Activated T-cell treated with anti-CD3 and anti-CD28 coated beads, Interleukin-2, amount 50 U/mL, for 24 hours (primary cell): ENCODE measurements at regions not wholly inside any gene's neighbourhood (a gene's known extent, or its start where the extent isn't known, plus 50 kb on each side); places are given as distances from the start of the nearest gene placed in this dataset.
"Not testable (repeated sequence)": the region's sequence is repeated elsewhere in the genome, so short reads cannot be mapped to it uniquely, and the experiment has no call there.

Experiments used
- DNase-seq: peaks from one replicate; pipeline ENCODE4 v3.0.0-alpha.2; 2020
- H3K27ac Mint-ChIP-seq: 2 replicates; pipeline ENCODE4 v1.8.0; 2020; ENCODE audit warnings: mild to moderate bottlenecking, mixed read lengths
- H3K27me3 Mint-ChIP-seq: 2 replicates; pipeline ENCODE4 v1.8.0; 2020; ENCODE audit warnings: mixed read lengths
- H3K36me3 Mint-ChIP-seq: 2 replicates; pipeline ENCODE4 v1.8.0; 2020; ENCODE audit warnings: low read depth, mixed read lengths
- H3K4me1 Mint-ChIP-seq: 2 replicates; pipeline ENCODE4 v1.8.0; 2020; ENCODE audit warnings: low read depth, mixed read lengths
- H3K4me3 Mint-ChIP-seq: 2 replicates; pipeline ENCODE4 v1.8.0; 2020; ENCODE audit warnings: mild to moderate bottlenecking, moderate library complexity, mixed read lengths
- H3K9me3 Mint-ChIP-seq: 2 replicates; pipeline ENCODE4 v1.8.0; 2020; ENCODE audit warnings: mixed read lengths

DNA sequence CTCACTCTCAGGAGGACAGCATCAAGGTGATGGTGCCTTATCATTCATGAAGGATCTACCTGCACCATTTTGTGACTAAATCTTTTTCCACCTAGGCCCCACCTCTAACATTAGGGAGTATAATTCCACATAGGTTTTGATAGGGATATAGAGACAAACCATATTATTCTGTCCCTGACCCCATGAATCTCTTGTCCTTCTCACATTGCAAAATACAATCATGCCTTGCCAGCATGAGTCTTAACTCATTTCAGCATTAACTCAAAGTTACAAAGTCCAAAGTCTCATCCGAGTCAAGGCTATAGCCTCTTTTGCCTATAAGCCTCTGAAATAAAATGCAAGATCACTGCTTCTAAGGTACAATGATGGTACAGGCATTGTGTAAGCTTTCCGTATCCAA is 111.5 kb upstream of the CTSV start:
- not testable (repeated sequence) for H3K4me3 Mint-ChIP-seq, H3K27me3 Mint-ChIP-seq

DNA sequence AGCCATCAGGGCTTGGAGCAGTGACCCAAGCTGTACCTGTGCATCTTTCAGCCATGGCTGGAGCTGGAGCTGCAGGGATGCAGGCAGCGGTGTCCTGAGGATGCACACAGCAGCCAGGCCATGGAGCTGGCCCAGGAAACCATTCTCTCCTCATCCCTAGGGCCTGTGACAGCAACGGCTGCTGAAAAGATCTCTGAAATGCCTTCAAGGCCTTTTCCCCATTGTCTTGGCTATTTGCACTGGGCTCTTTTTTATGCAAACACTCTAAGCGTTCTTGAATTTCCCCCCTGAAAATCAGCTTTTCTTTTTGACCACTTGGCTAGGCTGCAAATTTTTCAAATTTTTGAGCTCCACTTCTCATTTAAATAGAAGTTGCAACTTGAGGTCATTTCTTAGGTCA is 109.5 kb upstream of the CTSV start:
- not testable (repeated sequence) for DNase-seq, H3K4me1 Mint-ChIP-seq, H3K9me3 Mint-ChIP-seq, H3K4me3 Mint-ChIP-seq, H3K27ac Mint-ChIP-seq, H3K36me3 Mint-ChIP-seq, H3K27me3 Mint-ChIP-seq

More for the DNA sequence above, 111.5 kb upstream of the CTSV start:
- H3K9me3 Mint-ChIP-seq, H3K4me1 Mint-ChIP-seq, H3K27ac Mint-ChIP-seq, DNase-seq, H3K36me3 Mint-ChIP-seq: not testable (repeated sequence)

DNA sequence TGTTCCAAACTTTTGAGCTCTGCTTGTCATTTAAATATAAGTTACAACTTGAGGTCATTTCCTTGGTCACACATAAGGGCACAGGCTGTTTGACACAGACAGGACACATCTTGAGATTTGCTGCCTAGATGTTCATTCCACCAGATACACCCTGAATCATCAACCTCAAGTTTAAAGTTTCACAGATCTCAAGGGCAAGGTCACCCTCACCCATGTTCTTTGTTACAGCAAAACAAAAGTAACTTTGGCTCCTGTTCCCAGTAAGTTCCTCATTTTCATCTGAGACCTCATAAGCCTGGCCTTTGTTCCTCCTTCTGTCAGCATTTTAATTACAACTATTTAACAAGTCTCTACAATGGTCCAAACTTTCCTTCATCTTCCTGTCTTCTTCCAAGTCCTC is 106.7 kb upstream of the CTSV start:
- H3K4me1 Mint-ChIP-seq, H3K36me3 Mint-ChIP-seq, H3K27ac Mint-ChIP-seq, DNase-seq, H3K4me3 Mint-ChIP-seq, H3K9me3 Mint-ChIP-seq, H3K27me3 Mint-ChIP-seq: not testable (repeated sequence)

DNA sequence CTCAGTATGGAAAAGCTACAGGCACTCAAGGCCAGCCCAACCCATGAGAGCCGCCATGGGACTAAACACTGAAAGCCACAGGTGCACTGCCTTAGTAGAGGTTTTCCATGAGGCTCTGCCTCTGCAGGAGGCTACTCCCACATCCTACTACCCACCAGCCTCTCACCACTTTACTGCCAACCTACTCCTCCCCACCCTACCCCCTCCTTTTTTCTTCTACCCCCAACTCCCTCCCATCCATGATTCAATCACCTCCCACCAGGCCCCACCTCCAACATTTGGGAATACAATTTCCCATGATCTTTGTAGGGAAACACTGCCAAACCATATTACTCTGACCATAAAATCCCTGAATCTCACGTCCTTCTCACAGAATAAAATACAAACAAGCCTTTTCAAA is 101.6 kb upstream of the CTSV start:
- no peaks in the 10 kb centered on the region for H3K9me3 Mint-ChIP-seq
- H3K27me3 Mint-ChIP-seq, result no peaks in the 10 kb centered on the region
- H3K4me3 Mint-ChIP-seq, result no peak overlapping the region
- no peaks in the 10 kb centered on the region for H3K36me3 Mint-ChIP-seq
- H3K4me1 Mint-ChIP-seq, result no peaks in the 10 kb centered on the region
- H3K27ac Mint-ChIP-seq, result no peak overlapping the region
- no peak for DNase-seq

DNA sequence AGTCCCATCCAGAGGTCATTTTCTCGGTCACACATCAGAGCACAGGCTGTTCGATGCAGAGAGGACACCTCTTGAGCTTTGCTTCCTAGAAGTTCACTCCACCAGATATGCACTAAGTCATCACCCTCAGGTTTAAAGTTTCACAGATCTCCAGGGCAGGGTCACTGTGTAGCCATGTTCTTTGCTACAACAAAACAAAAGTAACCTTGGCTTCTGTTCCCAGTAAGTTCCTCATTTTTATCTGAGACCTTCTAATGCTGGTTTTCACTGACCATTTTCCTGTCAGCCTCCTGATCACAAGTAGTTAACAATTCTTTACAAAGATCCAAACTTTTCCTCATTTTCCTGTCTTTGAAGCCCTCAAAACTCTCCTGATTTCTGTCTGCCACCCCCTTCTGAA is 97.5 kb upstream of the CTSV start:
- no peak overlapping the region for H3K4me3 Mint-ChIP-seq

GRCh38 chr9:97133966-97134365 is 95.0 kb upstream of the CTSV start:
- H3K36me3 Mint-ChIP-seq, H3K4me3 Mint-ChIP-seq, H3K27ac Mint-ChIP-seq, H3K4me1 Mint-ChIP-seq, H3K27me3 Mint-ChIP-seq, DNase-seq, H3K9me3 Mint-ChIP-seq: not testable (repeated sequence)

More for the DNA sequence above, 97.5 kb upstream of the CTSV start:
- no peak for DNase-seq
- H3K9me3 Mint-ChIP-seq, result no peaks in the 10 kb centered on the region
- no peak overlapping the region for H3K27ac Mint-ChIP-seq
- no peaks in the 10 kb centered on the region for H3K4me1 Mint-ChIP-seq
- H3K36me3 Mint-ChIP-seq, result no peaks in the 10 kb centered on the region
- H3K27me3 Mint-ChIP-seq, result no peaks in the 10 kb centered on the region

DNA sequence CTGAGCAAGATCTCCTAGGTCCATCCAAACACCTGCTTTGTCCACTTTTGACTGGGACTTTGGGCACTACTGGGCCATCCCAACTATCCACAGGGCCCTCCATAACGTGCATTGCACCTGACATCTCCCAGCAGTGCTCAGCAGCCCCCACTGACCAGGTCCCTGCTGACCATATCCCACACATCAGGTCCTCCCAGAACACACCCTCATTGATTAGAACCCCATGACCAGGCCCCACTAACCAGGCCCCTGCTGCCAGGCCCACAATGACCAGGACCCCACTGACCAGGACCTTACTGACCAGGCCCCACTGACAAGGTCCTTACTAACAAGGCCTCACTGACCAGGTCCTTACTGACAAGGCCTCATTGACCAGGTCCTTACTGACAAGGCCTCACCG is 93.9 kb upstream of the CTSV start:
- H3K27me3 Mint-ChIP-seq, result no peaks in the 10 kb centered on the region
- DNase-seq, result no peak
- H3K36me3 Mint-ChIP-seq, result no peaks in the 10 kb centered on the region
- H3K4me1 Mint-ChIP-seq, result no peaks in the 10 kb centered on the region
- no peak overlapping the region for H3K4me3 Mint-ChIP-seq
- no peak overlapping the region for H3K27ac Mint-ChIP-seq
- no peaks in the 10 kb centered on the region for H3K9me3 Mint-ChIP-seq

GRCh38 chr9:97130864-97131263 is 91.9 kb upstream of the CTSV start:
- H3K4me1 Mint-ChIP-seq, H3K27ac Mint-ChIP-seq, H3K9me3 Mint-ChIP-seq: not testable (repeated sequence)

DNA sequence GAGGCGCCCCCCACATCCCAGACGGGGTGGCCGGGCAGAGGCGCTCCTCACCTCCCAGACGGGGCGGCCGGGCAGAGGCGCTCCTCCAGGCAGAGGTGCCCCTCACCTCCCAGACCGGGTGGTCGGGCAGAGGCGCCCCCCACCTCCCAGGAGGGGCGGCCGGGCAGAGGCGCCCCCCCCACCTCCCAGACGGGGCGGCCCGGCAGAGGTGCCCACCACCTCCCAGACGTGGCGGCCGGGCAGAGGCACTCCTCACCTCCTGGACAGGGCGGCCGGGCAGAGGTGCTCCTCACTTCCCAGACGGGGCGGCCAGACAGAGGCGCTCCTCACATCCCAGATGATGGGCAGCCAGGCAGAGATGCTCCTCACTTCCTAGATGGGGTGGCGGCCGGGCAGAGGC is 91.4 kb upstream of the CTSV start:
- H3K4me3 Mint-ChIP-seq, H3K27me3 Mint-ChIP-seq, H3K9me3 Mint-ChIP-seq, H3K4me1 Mint-ChIP-seq, H3K27ac Mint-ChIP-seq, DNase-seq, H3K36me3 Mint-ChIP-seq: not testable (repeated sequence)

More at GRCh38 chr9:97130864-97131263, 91.9 kb upstream of the CTSV start:
- not testable (repeated sequence) for H3K27me3 Mint-ChIP-seq, DNase-seq, H3K36me3 Mint-ChIP-seq, H3K4me3 Mint-ChIP-seq

- Mint-ChIP-seq H3K27ac (no peak overlapping the region), H3K36me3 (no peaks in the 10 kb centered on the region), H3K4me3 (no peak overlapping the region), H3K4me1 (no peaks in the 10 kb centered on the region), H3K27me3 (no peaks in the 10 kb centered on the region), H3K9me3 (no peaks in the 10 kb centered on the region)
- DNase-seq, result no peak
These were observed 90.0 kb upstream of the CTSV start for GRCh38 chr9:97128919-97129318.

- no peak overlapping the region for H3K4me3 Mint-ChIP-seq
- H3K4me1 Mint-ChIP-seq, result no peaks in the 10 kb centered on the region
- H3K36me3 Mint-ChIP-seq, result peaks cover 7% of the 10 kb centered on the region
- H3K27me3 Mint-ChIP-seq, result no peaks in the 10 kb centered on the region
- no peak overlapping the region for H3K27ac Mint-ChIP-seq
- no peak for DNase-seq
- H3K9me3 Mint-ChIP-seq, result peaks cover 6% of the 10 kb centered on the region
These were observed 85.3 kb upstream of the CTSV start for GRCh38 chr9:97124256-97124655.

DNA sequence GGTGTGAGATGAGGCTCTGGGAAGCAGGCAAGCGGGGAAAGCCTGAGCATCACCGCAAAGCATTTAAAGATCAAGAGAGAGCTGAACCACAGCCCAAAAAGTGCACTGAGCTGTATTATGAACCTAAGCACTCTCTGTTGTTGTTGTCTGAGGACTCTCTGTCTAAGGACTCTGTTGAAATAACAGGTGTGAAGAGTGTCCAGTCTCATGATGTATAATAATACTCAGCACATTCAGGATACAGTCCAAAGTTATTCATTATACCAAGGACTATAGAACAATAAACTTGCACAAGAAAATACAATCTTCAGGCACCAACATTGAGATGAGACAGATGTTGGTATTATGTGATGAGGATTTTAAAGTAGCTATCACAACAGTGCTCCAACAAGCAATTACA is 71.8 kb upstream of the CTSV start:
- no peak for DNase-seq
- Mint-ChIP-seq H3K9me3 (no peaks in the 10 kb centered on the region), H3K4me1 (peaks cover 3% of the 10 kb centered on the region), H3K27ac (no peak overlapping the region), H3K4me3 (no peak overlapping the region), H3K36me3 (no peaks in the 10 kb centered on the region), H3K27me3 (peaks cover 8% of the 10 kb centered on the region)

GRCh38 chr9:97109194-97109811 is 70.4 kb upstream of the CTSV start:
- H3K36me3 Mint-ChIP-seq, result no peaks in the 10 kb centered on the region
- DNase-seq, result no peak
- peaks cover 3% of the 10 kb centered on the region for H3K4me1 Mint-ChIP-seq
- no peak overlapping the region for H3K27ac Mint-ChIP-seq
- H3K4me3 Mint-ChIP-seq, result no peak overlapping the region
- no peaks in the 10 kb centered on the region for H3K9me3 Mint-ChIP-seq
- peaks cover 8% of the 10 kb centered on the region for H3K27me3 Mint-ChIP-seq

DNA sequence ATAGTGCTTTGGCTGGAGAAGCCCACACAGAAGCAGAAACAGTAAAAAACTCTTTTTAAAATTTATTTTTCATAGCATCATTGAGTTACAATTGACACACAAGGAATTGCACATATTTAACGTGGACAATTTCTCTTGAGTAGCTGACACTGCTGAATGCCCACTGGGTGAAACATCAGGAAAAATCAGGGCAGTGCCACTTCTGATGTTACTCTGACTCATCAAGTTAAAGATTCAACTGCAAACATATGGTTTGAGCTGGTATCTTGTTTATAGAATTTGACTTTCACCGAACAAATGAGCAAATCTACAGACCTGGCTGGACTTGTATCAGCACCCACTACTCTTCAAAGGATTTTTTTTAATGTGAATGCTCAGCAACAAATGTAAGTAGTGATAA is 66.3 kb upstream of the CTSV start:
- H3K27me3 Mint-ChIP-seq, H3K9me3 Mint-ChIP-seq, H3K27ac Mint-ChIP-seq, H3K36me3 Mint-ChIP-seq, H3K4me1 Mint-ChIP-seq, DNase-seq, H3K4me3 Mint-ChIP-seq: not testable (repeated sequence)

DNA sequence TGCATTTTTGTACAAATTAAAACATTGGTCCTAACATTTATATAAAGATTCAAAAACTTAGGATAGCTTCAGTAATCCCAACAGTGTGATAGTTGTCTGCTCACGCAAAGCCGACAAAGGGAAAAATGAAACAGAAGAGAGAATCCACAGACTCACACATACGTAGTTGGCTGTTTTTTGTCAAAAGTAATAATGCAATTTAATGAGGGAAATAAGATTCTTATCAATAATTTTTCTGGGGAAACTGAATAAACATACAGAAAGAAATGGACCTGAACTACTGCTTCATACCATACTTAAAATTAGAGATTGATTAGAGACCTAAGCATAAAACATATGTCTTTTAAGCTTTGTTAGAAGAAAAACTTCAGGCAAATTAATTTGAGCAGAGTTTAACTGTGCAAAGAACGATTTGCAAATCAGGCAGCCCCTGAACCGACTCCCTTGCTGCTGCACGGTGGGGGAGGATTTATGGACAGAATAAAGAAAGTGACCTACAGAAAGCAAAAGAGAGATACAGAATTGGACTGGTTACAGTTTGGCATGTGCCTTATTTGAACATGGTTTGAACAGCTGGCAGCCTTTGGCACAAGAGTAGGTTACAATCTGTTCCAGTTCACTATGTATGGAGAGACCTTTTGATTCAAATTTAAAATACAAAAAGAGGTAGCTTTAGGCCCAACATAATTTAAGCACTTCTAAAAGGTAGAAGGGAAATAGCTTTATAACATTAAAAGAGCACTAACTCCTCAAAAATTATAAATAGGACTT is 64.9 kb upstream of the CTSV start:
- H3K9me3 Mint-ChIP-seq, H3K36me3 Mint-ChIP-seq, H3K27me3 Mint-ChIP-seq, H3K27ac Mint-ChIP-seq, H3K4me1 Mint-ChIP-seq, DNase-seq, H3K4me3 Mint-ChIP-seq: not testable (repeated sequence)

- H3K36me3 Mint-ChIP-seq, H3K4me3 Mint-ChIP-seq, H3K4me1 Mint-ChIP-seq, DNase-seq, H3K27me3 Mint-ChIP-seq, H3K27ac Mint-ChIP-seq, H3K9me3 Mint-ChIP-seq: not testable (repeated sequence)
These were observed 60.6 kb upstream of the CTSV start for GRCh38 chr9:97099540-97099939.
